MM.1S (cell line): ENCODE measurements at regions not wholly inside any gene's neighbourhood (a gene's known extent, or its start where the extent isn't known, plus 50 kb on each side); places are given as distances from the start of the nearest gene placed in this dataset.
"Not testable (repeated sequence)": the region's sequence is repeated elsewhere in the genome, so short reads cannot be mapped to it uniquely, and the experiment has no call there.

ENCODE experiments used
- DNase-seq: peaks from one replicate; pipeline ENCODE4 v3.0.0-alpha.2; 2015
- H2AFZ ChIP-seq: fragments of 300-600 bp; sonication (generic); 2 replicates; pipeline ENCODE4 v1.6.0; 2016; ENCODE audit warnings: antibody characterized with exemption, low read length
- H3F3A ChIP-seq: fragments of 300-600 bp; sonication (generic); 2 replicates; pipeline ENCODE4 v1.6.1; 2016; ENCODE audit warnings: mild to moderate bottlenecking, antibody characterized with exemption, low read length, moderate library complexity, mixed read lengths; ENCODE audit not compliant: insufficient read depth
- H3K27ac ChIP-seq: fragments of 300-600 bp; sonication (generic); 2 replicates; pipeline ENCODE4 v1.5.1; 2016; ENCODE audit warnings: mild to moderate bottlenecking, low read length
- H3K27me3 ChIP-seq: fragments of 300-600 bp; sonication (generic); replicated peaks from 2 replicates; pipeline ENCODE4 v1.6.0; 2016; ENCODE audit warnings: low read length; ENCODE audit not compliant: insufficient read depth
- H3K36me3 ChIP-seq: fragments of 300-600 bp; sonication (generic); replicated peaks from 2 replicates; pipeline ENCODE4 v1.6.1; 2016; ENCODE audit warnings: mild to moderate bottlenecking, low read length, mixed read lengths; ENCODE audit not compliant: insufficient read depth
- H3K4me1 ChIP-seq: fragments of 300-600 bp; sonication (generic); 2 replicates; pipeline ENCODE4 v1.6.1; 2016; ENCODE audit warnings: low read length, mixed read lengths
- H3K4me2 ChIP-seq: fragments of 300-600 bp; sonication (generic); 2 replicates; pipeline ENCODE4 v1.6.0; 2016; ENCODE audit warnings: low read depth, low read length
- H3K4me3 ChIP-seq: fragments of 300-600 bp; sonication (generic); 2 replicates; pipeline ENCODE4 v1.5.1; 2016; ENCODE audit warnings: low read length, mixed read lengths
- H3K79me2 ChIP-seq: fragments of 300-600 bp; sonication (generic); 2 replicates; pipeline ENCODE4 v1.6.1; 2016; ENCODE audit warnings: mixed run types, low read length, mixed read lengths
- H3K9ac ChIP-seq: fragments of 300-600 bp; sonication (generic); 2 replicates; pipeline ENCODE4 v1.6.1; 2016; ENCODE audit warnings: low read length, mixed read lengths
- H3K9me2 ChIP-seq: fragments of 300-600 bp; sonication (generic); replicated peaks from 2 replicates; pipeline ENCODE4 v1.6.1; 2016; ENCODE audit warnings: mild to moderate bottlenecking, low read length, mixed read lengths; ENCODE audit not compliant: insufficient read depth
- H3K9me3 ChIP-seq: fragments of 300-600 bp; sonication (generic); replicated peaks from 2 replicates; pipeline ENCODE4 v1.6.1; 2016; ENCODE audit warnings: mild to moderate bottlenecking, low read length, mixed read lengths; ENCODE audit not compliant: insufficient read depth
- H4K20me1 ChIP-seq: fragments of 300-600 bp; sonication (generic); 2 replicates; pipeline ENCODE4 v1.6.1; 2016; ENCODE audit warnings: mild to moderate bottlenecking, low read length, moderate library complexity, mixed read lengths; ENCODE audit not compliant: insufficient read depth
- CTCF ChIP-seq: fragments of 300-600 bp; sonication (generic); IDR thresholded peaks from 2 replicates; pipeline ENCODE4 v1.5.1; 2016; ENCODE audit warnings: antibody characterized with exemption, low read length, mixed read lengths
- EZH2 ChIP-seq: fragments of 300-600 bp; sonication (generic); optimal IDR thresholded peaks from 2 replicates; pipeline ENCODE3; 2017; ENCODE audit warnings: low read depth, mild to moderate bottlenecking, antibody characterized with exemption, low read length, mixed read lengths
- EZH2phosphoT487 ChIP-seq: fragments of 300-600 bp; sonication (generic); IDR thresholded peaks from 2 replicates; pipeline ENCODE4 v1.6.1; 2018; ENCODE audit warnings: antibody characterized with exemption, low read length

DNA sequence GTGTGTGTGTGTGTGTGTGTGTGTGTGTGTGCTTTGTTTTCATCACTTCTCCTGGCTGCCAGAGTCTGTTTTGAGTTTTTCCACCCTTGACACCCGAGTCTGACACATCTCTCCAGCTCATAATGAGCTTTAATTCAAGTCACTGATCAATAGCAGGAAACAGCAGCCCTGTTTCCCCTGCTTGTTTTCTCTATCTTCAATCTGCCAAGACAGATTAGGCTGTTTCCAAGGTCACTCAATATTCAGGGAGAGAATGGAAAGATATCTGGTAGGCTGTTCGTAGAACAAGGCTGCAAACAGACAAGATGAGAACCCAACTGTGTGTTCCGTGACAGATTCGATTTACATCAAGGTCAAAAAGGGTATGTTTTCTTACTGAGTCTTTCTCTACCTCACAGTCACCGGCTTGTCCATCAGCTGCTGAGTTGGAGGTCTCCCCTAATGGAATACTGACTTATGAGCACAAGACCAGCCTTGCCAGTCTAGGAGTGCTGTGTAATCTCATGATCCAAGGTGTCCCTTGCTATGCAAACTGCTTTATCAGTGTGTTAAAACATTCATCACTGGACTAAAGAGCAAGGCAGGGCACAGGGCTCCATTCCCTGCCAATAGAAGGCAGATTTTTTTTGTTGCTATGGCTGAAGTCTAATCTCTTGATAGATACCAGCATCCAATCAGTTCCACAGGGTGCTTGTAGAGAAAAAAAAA, 187.9 kb upstream of the LMCD1 start:
- no peaks in the 10 kb centered on the region for H3K4me1 ChIP-seq
- no peak for TF ChIP-seq CTCF
- H3K4me2 ChIP-seq: no peak overlapping the region

GRCh38 chr3:8315526-8315925, 186.1 kb upstream of the LMCD1 start:
- H3K9ac ChIP-seq, H2AFZ ChIP-seq, H3K4me3 ChIP-seq, H3K27me3 ChIP-seq, H3K36me3 ChIP-seq, H3K4me2 ChIP-seq, H3K79me2 ChIP-seq, DNase-seq, H3K27ac ChIP-seq, H4K20me1 ChIP-seq, H3K4me1 ChIP-seq, H3F3A ChIP-seq, H3K9me2 ChIP-seq, H3K9me3 ChIP-seq: not testable (repeated sequence)

More for the DNA sequence above, 187.9 kb upstream of the LMCD1 start:
- H3K4me3 ChIP-seq: no peak overlapping the region
- H3K9me3 ChIP-seq: no peaks in the 10 kb centered on the region
- H3F3A ChIP-seq: no peaks in the 10 kb centered on the region
- no peak overlapping the region for H3K9ac ChIP-seq
- no peaks in the 10 kb centered on the region for H3K27me3 ChIP-seq
- DNase-seq: no peak
- no peak overlapping the region for H2AFZ ChIP-seq
- no peak overlapping the region for H3K27ac ChIP-seq
- H3K36me3 ChIP-seq: no peaks in the 10 kb centered on the region
- no peaks in the 10 kb centered on the region for H3K79me2 ChIP-seq
- H4K20me1 ChIP-seq: no peaks in the 10 kb centered on the region
- H3K9me2 ChIP-seq: no peaks in the 10 kb centered on the region

DNA sequence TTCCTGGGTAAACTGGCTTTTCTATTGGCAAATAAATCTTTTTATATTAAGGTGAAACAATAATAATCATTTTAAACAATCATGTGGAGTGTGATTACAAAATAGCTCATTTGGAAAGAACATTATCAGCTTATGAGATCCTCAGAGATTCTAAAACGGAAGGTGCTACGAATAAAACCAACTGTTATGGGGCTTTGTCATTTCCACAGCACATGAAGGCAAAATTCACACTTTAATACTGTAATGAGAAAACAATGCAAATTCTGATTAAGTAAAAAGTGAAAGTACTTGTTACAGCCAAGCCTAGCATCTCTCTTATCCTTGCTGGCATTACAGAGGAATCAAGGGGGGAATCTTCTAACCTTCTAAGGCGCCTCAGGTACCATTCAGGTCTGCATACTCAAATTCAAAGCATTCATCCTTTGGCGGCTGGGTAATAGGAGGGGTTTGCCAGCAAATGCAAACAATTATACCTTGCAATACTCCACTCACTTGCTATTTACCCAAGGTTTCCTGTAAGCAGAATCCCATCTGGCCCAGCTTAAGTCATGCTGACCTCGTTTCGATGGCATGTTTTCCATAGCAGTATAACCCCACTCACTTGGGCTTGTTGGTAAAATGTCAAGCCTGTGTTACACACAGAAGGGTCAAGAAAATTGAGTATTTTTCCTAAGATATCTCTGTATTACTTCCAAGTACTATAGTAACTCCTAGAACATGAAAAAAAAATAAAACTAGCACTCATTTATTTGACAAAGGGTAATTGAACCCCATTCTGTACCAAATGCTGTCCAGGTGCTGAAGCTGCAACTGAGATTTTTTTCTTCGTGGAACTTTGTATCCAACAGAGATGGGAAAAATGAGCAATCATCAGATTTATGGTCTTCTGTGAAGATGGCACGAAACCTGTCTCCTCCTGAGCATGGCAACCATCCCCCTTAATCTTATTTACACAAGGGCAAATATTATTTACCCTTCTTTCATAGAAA, 183.7 kb upstream of the LMCD1 start:
- no peaks in the 10 kb centered on the region for H3K9me3 ChIP-seq
- no peak overlapping the region for H3K4me3 ChIP-seq
- no peaks in the 10 kb centered on the region for H4K20me1 ChIP-seq
- no peaks in the 10 kb centered on the region for H3K36me3 ChIP-seq
- DNase-seq: no peak
- no peaks in the 10 kb centered on the region for H3F3A ChIP-seq
- no peak overlapping the region for H3K9ac ChIP-seq
- TF ChIP-seq EZH2 (no peak), CTCF (no peak), EZH2phosphoT487 (no peak)
- H3K79me2 ChIP-seq: no peaks in the 10 kb centered on the region
- H3K4me2 ChIP-seq: no peak overlapping the region
- no peaks in the 10 kb centered on the region for H3K4me1 ChIP-seq
- no peaks in the 10 kb centered on the region for H3K9me2 ChIP-seq
- no peak overlapping the region for H2AFZ ChIP-seq
- no peak overlapping the region for H3K27ac ChIP-seq
- no peaks in the 10 kb centered on the region for H3K27me3 ChIP-seq
